Gastroesophageal sphincter (tissue), 3 donors: ENCODE measurements at regions not wholly inside any gene's neighbourhood (a gene's known extent, or its start where the extent isn't known, plus 50 kb on each side); places are given as distances from the start of the nearest gene placed in this dataset.

Experiments
- CTCF ChIP-seq, 4 experiments: fragments of 200-600 bp in 2 of 4; fragments of 450-650 bp in 2 of 4; sonication (generic) in 1 of 4; IDR thresholded peaks; one replicate each; pipeline ENCODE4 v1.5.1; 2017 to 2019; ENCODE audit warnings: antibody characterized with exemption in 4 of 4, mild to moderate bottlenecking in 2 of 4, moderate library complexity in 2 of 4
- EP300 ChIP-seq: sonication (generic); formaldehyde crosslinking; IDR thresholded peaks from one replicate; pipeline ENCODE4 v1.6.1; 2017; ENCODE audit warnings: antibody characterized with exemption, mild to moderate bottlenecking
- POLR2AphosphoS5 ChIP-seq: sonication (generic); formaldehyde crosslinking; IDR thresholded peaks from one replicate; pipeline ENCODE4 v1.6.1; 2017; ENCODE audit warnings: antibody characterized with exemption

GRCh38 chr9:86662890-86663468 lies 284.3 kb downstream of the GAS1 start:
- TF ChIP-seq CTCF (IDR thresholded peaks at IDR 0.05) (no peak), EP300 (no peak), POLR2AphosphoS5 (no peak)
